Neural crest cell (in vitro differentiated cells): ENCODE measurements at regions not wholly inside any gene's neighbourhood (a gene's known extent, or its start where the extent isn't known, plus 50 kb on each side); places are given as distances from the start of the nearest gene placed in this dataset.
"Not testable (repeated sequence)": the region's sequence is repeated elsewhere in the genome, so short reads cannot be mapped to it uniquely, and the experiment has no call there.

ENCODE experiments used
- DNase-seq: peaks from one replicate; pipeline ENCODE4 v3.0.0; 2021; ENCODE audit warnings: low read depth, mixed read lengths, low spot score
- H3K27ac Mint-ChIP-seq: one replicate; pipeline ENCODE4 v1.8.0; 2021; ENCODE audit warnings: mild to moderate bottlenecking, mixed read lengths; ENCODE audit not compliant: unreplicated experiment
- H3K27me3 Mint-ChIP-seq: 2 replicates; pipeline ENCODE4 v1.8.0; 2021; ENCODE audit warnings: low read depth, mild to moderate bottlenecking, mixed read lengths
- H3K36me3 Mint-ChIP-seq: 2 replicates; pipeline ENCODE4 v1.8.0; 2021; ENCODE audit warnings: low read depth, mild to moderate bottlenecking, mixed read lengths
- H3K4me1 Mint-ChIP-seq: 2 replicates; pipeline ENCODE4 v1.8.0; 2021; ENCODE audit warnings: mixed read lengths
- H3K4me3 Mint-ChIP-seq: one replicate; pipeline ENCODE4 v1.8.0; 2021; ENCODE audit warnings: mild to moderate bottlenecking, mixed read lengths
- H3K9me3 Mint-ChIP-seq: 2 replicates; pipeline ENCODE4 v1.8.0; 2021; ENCODE audit warnings: mixed read lengths
- CTCF ChIP-seq: fragments of 200-600 bp; sonication (generic); conservative IDR thresholded peaks from 2 replicates; pipeline ENCODE4 v1.5.0; 2021; ENCODE audit warnings: antibody characterized with exemption, mild to moderate bottlenecking

GRCh38 chr19:13634658-13635057 lies 128.4 kb upstream of the CACNA1A start:
- peaks cover 10% of the 10 kb centered on the region for H3K27me3 Mint-ChIP-seq
- H3K4me3 Mint-ChIP-seq: no peak overlapping the region
- peaks cover 5% of the 10 kb centered on the region for H3K9me3 Mint-ChIP-seq
- H3K27ac Mint-ChIP-seq: no peak overlapping the region
- DNase-seq: no peak
- peaks cover 15% of the 10 kb centered on the region for H3K4me1 Mint-ChIP-seq
- TF ChIP-seq CTCF: no peak
- H3K36me3 Mint-ChIP-seq: no peaks in the 10 kb centered on the region

GRCh38 chr19:13633522-13633922 lies 127.2 kb upstream of the CACNA1A start:
- Mint-ChIP-seq H3K4me1 (peaks cover 15% of the 10 kb centered on the region), H3K4me3 (no peak overlapping the region), H3K27me3 (peaks cover 3% of the 10 kb centered on the region), H3K9me3 (peaks cover 2% of the 10 kb centered on the region), H3K36me3 (no peaks in the 10 kb centered on the region), H3K27ac (no peak overlapping the region)
- DNase-seq: no peak
- TF ChIP-seq CTCF: no peak

DNA sequence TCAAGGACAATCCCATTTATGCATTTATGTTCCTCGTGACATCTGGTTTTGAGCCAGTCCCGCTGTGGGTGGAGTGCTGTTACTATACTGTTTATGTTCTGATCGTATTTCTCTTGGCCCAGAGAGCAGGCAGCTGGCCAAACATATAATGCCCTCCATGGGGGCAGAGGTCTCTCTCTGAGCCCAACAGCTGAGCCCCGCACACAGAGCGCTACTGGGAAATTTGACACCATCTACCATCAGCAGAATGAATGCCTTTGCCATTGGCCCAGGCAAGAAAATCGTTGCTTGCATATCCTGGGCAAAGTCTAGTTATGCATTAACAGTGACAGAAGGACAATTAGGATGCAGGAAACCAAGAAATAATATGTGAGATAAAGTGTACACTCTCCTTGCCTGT lies 126.8 kb upstream of the CACNA1A start:
- Mint-ChIP-seq H3K27ac (no peak overlapping the region), H3K27me3 (peaks cover 3% of the 10 kb centered on the region), H3K4me1 (peaks cover 15% of the 10 kb centered on the region), H3K4me3 (no peak overlapping the region), H3K9me3 (peaks cover 2% of the 10 kb centered on the region), H3K36me3 (no peaks in the 10 kb centered on the region)
- DNase-seq: no peak
- no peak for TF ChIP-seq CTCF

DNA sequence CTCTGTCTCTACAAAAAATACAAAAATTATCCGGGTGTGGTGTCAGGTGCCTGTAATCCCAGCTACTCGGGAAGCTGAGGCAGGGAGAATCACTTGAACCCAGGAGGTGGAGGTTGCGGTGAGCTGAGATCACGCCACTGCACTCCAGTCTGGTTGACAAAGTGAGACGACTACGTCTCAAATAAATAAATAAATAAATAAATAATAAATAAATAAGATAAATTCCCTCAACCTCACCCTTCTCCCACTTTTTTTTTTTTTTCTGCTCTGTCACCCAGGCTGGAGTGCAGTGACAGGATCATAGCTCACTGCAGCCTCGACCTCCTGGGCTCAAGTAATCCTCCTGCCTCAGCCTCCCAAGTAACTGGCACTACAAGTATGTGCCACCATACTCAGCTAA lies 125.9 kb upstream of the CACNA1A start:
- H3K4me1 Mint-ChIP-seq: peaks cover 15% of the 10 kb centered on the region
- not testable (repeated sequence) for H3K27me3 Mint-ChIP-seq, H3K27ac Mint-ChIP-seq, DNase-seq, H3K36me3 Mint-ChIP-seq, H3K4me3 Mint-ChIP-seq, H3K9me3 Mint-ChIP-seq

- Mint-ChIP-seq H3K4me3 (no peak overlapping the region), H3K36me3 (no peaks in the 10 kb centered on the region), H3K27ac (no peak overlapping the region), H3K9me3 (no peaks in the 10 kb centered on the region), H3K27me3 (peaks cover 21% of the 10 kb centered on the region), H3K4me1 (peaks cover 15% of the 10 kb centered on the region)
- no peak for DNase-seq
- no peak for TF ChIP-seq CTCF
Measured at GRCh38 chr19:13629687-13630357, 123.5 kb upstream of the CACNA1A start.

DNA sequence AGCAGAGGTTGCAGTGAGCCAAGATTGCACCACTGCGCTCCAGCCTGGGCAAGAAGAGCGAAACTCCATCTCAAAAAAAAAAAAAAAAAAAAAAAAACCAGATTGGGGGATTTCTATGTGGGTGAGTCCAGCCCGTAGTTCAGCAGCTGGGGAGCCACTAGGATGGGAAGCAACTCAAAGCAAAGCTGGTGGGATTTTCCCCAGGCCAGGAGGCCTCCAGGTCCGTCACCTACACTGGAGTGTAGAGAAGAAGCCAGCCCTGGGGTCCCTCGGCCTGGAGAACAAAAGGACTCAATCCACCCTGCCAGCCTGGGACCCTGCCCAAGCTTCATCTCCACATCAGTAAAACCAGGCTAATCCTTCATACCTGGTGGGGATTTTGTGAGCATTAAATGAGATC lies 121.3 kb upstream of the CACNA1A start:
- TF ChIP-seq CTCF: no peak
- H3K9me3 Mint-ChIP-seq: no peaks in the 10 kb centered on the region
- no peak overlapping the region for H3K4me3 Mint-ChIP-seq
- no peaks in the 10 kb centered on the region for H3K36me3 Mint-ChIP-seq
- no peak for DNase-seq
- H3K27ac Mint-ChIP-seq: no peak overlapping the region
- peaks cover 41% of the 10 kb centered on the region for H3K27me3 Mint-ChIP-seq
- H3K4me1 Mint-ChIP-seq: peaks cover 15% of the 10 kb centered on the region
